Neuron (in vitro differentiated cells): ENCODE measurements at regions not wholly inside any gene's neighbourhood (a gene's known extent, or its start where the extent isn't known, plus 50 kb on each side); places are given as distances from the start of the nearest gene placed in this dataset.

Experiments used
- H2AFZ ChIP-seq: one replicate; pipeline ENCODE4 v1.6.1; 2013; ENCODE audit warnings: low read depth, mild to moderate bottlenecking, inconsistent platforms, low read length, moderate library complexity
- H3K27me3 ChIP-seq: one replicate; pipeline ENCODE4 v1.6.1; 2013; ENCODE audit warnings: low read length; ENCODE audit not compliant: insufficient read depth
- H3K36me3 ChIP-seq: one replicate; pipeline ENCODE4 v1.6.1; 2013; ENCODE audit warnings: low read length; ENCODE audit not compliant: insufficient read depth
- H3K4me1 ChIP-seq: one replicate; pipeline ENCODE4 v1.6.1; 2013; ENCODE audit warnings: low read length; ENCODE audit not compliant: insufficient read depth
- H3K4me3 ChIP-seq: 2 replicates; pipeline ENCODE4 v1.5.1; 2013; ENCODE audit warnings: mild to moderate bottlenecking, low read length, moderate library complexity
- H3K9me3 ChIP-seq: one replicate; pipeline ENCODE4 v1.6.1; 2013; ENCODE audit warnings: low read length

- Histone ChIP-seq H2AFZ (no peak overlapping the region), H3K27me3 (no peaks in the 10 kb centered on the region), H3K4me1 (peaks cover 3% of the 10 kb centered on the region), H3K36me3 (no peaks in the 10 kb centered on the region), H3K4me3 (no peak overlapping the region), H3K9me3 (no peaks in the 10 kb centered on the region)
Observed at GRCh38 chr2:58512878-58513277, 271.8 kb upstream of the FANCL start.

GRCh38 chr2:58508006-58508405, 266.9 kb upstream of the FANCL start:
- Histone ChIP-seq H3K4me3 (no peak overlapping the region), H3K36me3 (no peaks in the 10 kb centered on the region), H3K4me1 (peaks cover 7% of the 10 kb centered on the region), H3K9me3 (no peaks in the 10 kb centered on the region), H3K27me3 (no peaks in the 10 kb centered on the region), H2AFZ (no peak overlapping the region)

GRCh38 chr2:58503918-58504317, 262.8 kb upstream of the FANCL start:
- no peak overlapping the region for H2AFZ ChIP-seq
- H3K27me3 ChIP-seq, result no peaks in the 10 kb centered on the region
- H3K9me3 ChIP-seq, result no peaks in the 10 kb centered on the region
- peaks cover 7% of the 10 kb centered on the region for H3K4me1 ChIP-seq
- no peaks in the 10 kb centered on the region for H3K36me3 ChIP-seq
- H3K4me3 ChIP-seq, result no peak overlapping the region

- no peaks in the 10 kb centered on the region for H3K9me3 ChIP-seq
- H3K36me3 ChIP-seq, result no peaks in the 10 kb centered on the region
- peaks cover 5% of the 10 kb centered on the region for H3K4me1 ChIP-seq
- no peak overlapping the region for H3K4me3 ChIP-seq
- no peak overlapping the region for H2AFZ ChIP-seq
- no peaks in the 10 kb centered on the region for H3K27me3 ChIP-seq
Observed at GRCh38 chr2:58502931-58503330, 261.8 kb upstream of the FANCL start.

GRCh38 chr2:58501371-58502160, 260.4 kb upstream of the FANCL start:
- H3K27me3 ChIP-seq, result no peaks in the 10 kb centered on the region
- H3K4me3 ChIP-seq, result no peak overlapping the region
- no peak overlapping the region for H2AFZ ChIP-seq
- no peaks in the 10 kb centered on the region for H3K36me3 ChIP-seq
- H3K9me3 ChIP-seq, result no peaks in the 10 kb centered on the region
- peaks cover 2% of the 10 kb centered on the region for H3K4me1 ChIP-seq

GRCh38 chr2:58497168-58497567, 256.0 kb upstream of the FANCL start:
- H3K27me3 ChIP-seq, result no peaks in the 10 kb centered on the region
- no peaks in the 10 kb centered on the region for H3K36me3 ChIP-seq
- no peak overlapping the region for H3K4me3 ChIP-seq
- peaks cover 2% of the 10 kb centered on the region for H3K4me1 ChIP-seq
- no peaks in the 10 kb centered on the region for H3K9me3 ChIP-seq
- no peak overlapping the region for H2AFZ ChIP-seq

- Histone ChIP-seq H3K4me3 (no peak overlapping the region), H2AFZ (no peak overlapping the region)
Observed at GRCh38 chr2:58495806-58496205, 254.7 kb upstream of the FANCL start.

GRCh38 chr2:58494071-58494501, 253.0 kb upstream of the FANCL start:
- peaks cover 2% of the 10 kb centered on the region for H3K4me1 ChIP-seq
- H3K9me3 ChIP-seq, result no peaks in the 10 kb centered on the region
- H3K36me3 ChIP-seq, result no peaks in the 10 kb centered on the region
- no peaks in the 10 kb centered on the region for H3K27me3 ChIP-seq
- H2AFZ ChIP-seq, result no peak overlapping the region
- H3K4me3 ChIP-seq, result no peak overlapping the region

More at GRCh38 chr2:58495806-58496205, 254.7 kb upstream of the FANCL start:
- Histone ChIP-seq H3K9me3 (no peaks in the 10 kb centered on the region), H3K36me3 (no peaks in the 10 kb centered on the region), H3K27me3 (no peaks in the 10 kb centered on the region), H3K4me1 (peaks cover 2% of the 10 kb centered on the region)

- no peaks in the 10 kb centered on the region for H3K36me3 ChIP-seq
Observed at GRCh38 chr2:58484629-58485028, 243.5 kb upstream of the FANCL start.

GRCh38 chr2:58484221-58484620, 243.1 kb upstream of the FANCL start:
- Histone ChIP-seq H3K27me3 (no peaks in the 10 kb centered on the region), H3K36me3 (no peaks in the 10 kb centered on the region), H3K9me3 (no peaks in the 10 kb centered on the region), H3K4me1 (peaks cover 2% of the 10 kb centered on the region), H2AFZ (no peak overlapping the region), H3K4me3 (no peak overlapping the region)

More at GRCh38 chr2:58484629-58485028, 243.5 kb upstream of the FANCL start:
- Histone ChIP-seq H3K4me3 (no peak overlapping the region), H3K27me3 (no peaks in the 10 kb centered on the region), H2AFZ (no peak overlapping the region), H3K4me1 (no peaks in the 10 kb centered on the region), H3K9me3 (no peaks in the 10 kb centered on the region)

GRCh38 chr2:58483307-58483706, 242.2 kb upstream of the FANCL start:
- no peak overlapping the region for H3K4me3 ChIP-seq
- H3K36me3 ChIP-seq, result no peaks in the 10 kb centered on the region
- H2AFZ ChIP-seq, result no peak overlapping the region
- H3K27me3 ChIP-seq, result no peaks in the 10 kb centered on the region
- no peaks in the 10 kb centered on the region for H3K9me3 ChIP-seq
- H3K4me1 ChIP-seq, result peaks cover 3% of the 10 kb centered on the region

GRCh38 chr2:58481670-58482069, 240.5 kb upstream of the FANCL start:
- Histone ChIP-seq H3K9me3 (no peaks in the 10 kb centered on the region), H3K27me3 (no peaks in the 10 kb centered on the region), H3K4me1 (peaks cover 3% of the 10 kb centered on the region), H3K4me3 (no peak overlapping the region), H2AFZ (no peak overlapping the region), H3K36me3 (no peaks in the 10 kb centered on the region)

GRCh38 chr2:58480141-58480540, 239.0 kb upstream of the FANCL start:
- no peaks in the 10 kb centered on the region for H3K36me3 ChIP-seq
- H3K4me3 ChIP-seq, result no peak overlapping the region
- H3K27me3 ChIP-seq, result no peaks in the 10 kb centered on the region
- no peak overlapping the region for H2AFZ ChIP-seq
- peaks cover 3% of the 10 kb centered on the region for H3K4me1 ChIP-seq
- H3K9me3 ChIP-seq, result no peaks in the 10 kb centered on the region
